22Rv1 (cell line): ENCODE measurements at regions not wholly inside any gene's neighbourhood (a gene's known extent, or its start where the extent isn't known, plus 50 kb on each side); places are given as distances from the start of the nearest gene placed in this dataset.

ENCODE experiments used
- CTCF ChIP-seq: fragments of 450-650 bp; IDR thresholded peaks from 2 replicates; pipeline ENCODE4 v1.5.1; 2017; ENCODE audit warnings: mild to moderate bottlenecking
- ZFX ChIP-seq: fragments of 450-650 bp; IDR thresholded peaks from 2 replicates; pipeline ENCODE4 v1.6.1; 2017; ENCODE audit warnings: antibody characterized with exemption, borderline replicate concordance

- TF ChIP-seq CTCF (no peak), ZFX (no peak)
Measured at GRCh38 chr1:82844911-82845827, 1044.4 kb downstream of the ADGRL2 start.
